DOHH2 (cell line): ENCODE measurements at regions not wholly inside any gene's neighbourhood (a gene's known extent, or its start where the extent isn't known, plus 50 kb on each side); places are given as distances from the start of the nearest gene placed in this dataset.

Experiments
- H3F3A ChIP-seq: fragments of 200-600 bp; sonication (generic), shearing (Covaris generic); 2 replicates; pipeline ENCODE4 v1.6.0; 2016; ENCODE audit warnings: antibody characterized with exemption, mild to moderate bottlenecking; ENCODE audit not compliant: control insufficient read depth, insufficient read depth
- H3K27ac ChIP-seq: fragments of 200-600 bp; sonication (generic); 2 replicates; pipeline ENCODE4 v1.5.1; 2014; ENCODE audit warnings: low read depth, mild to moderate bottlenecking, low read length, moderate library complexity
- H3K27me3 ChIP-seq: fragments of 200-600 bp; sonication (generic); 2 replicates; pipeline ENCODE4 v1.6.1; 2014; ENCODE audit warnings: mild to moderate bottlenecking, low read length, mixed read lengths; ENCODE audit not compliant: control insufficient read depth
- H3K36me3 ChIP-seq: fragments of 200-600 bp; sonication (generic); 2 replicates; pipeline ENCODE4 v1.6.1; 2014; ENCODE audit warnings: mild to moderate bottlenecking, low read length, moderate library complexity, mixed read lengths; ENCODE audit not compliant: control insufficient read depth
- H3K4me1 ChIP-seq: fragments of 200-600 bp; sonication (generic); 2 replicates; pipeline ENCODE4 v1.6.1; 2014; ENCODE audit warnings: mild to moderate bottlenecking, low read length, mixed read lengths; ENCODE audit not compliant: control insufficient read depth
- H3K4me2 ChIP-seq: fragments of 200-600 bp; sonication (generic); 2 replicates; pipeline ENCODE4 v1.6.0; 2014; ENCODE audit warnings: mild to moderate bottlenecking, low read length, moderate library complexity
- H3K4me3 ChIP-seq: fragments of 200-600 bp; sonication (generic); 2 replicates; pipeline ENCODE4 v1.5.1; 2014; ENCODE audit warnings: mild to moderate bottlenecking, low read length, mixed read lengths
- H3K79me2 ChIP-seq: fragments of 200-600 bp; sonication (generic); 2 replicates; pipeline ENCODE4 v1.6.1; 2014; ENCODE audit warnings: mild to moderate bottlenecking, low read length, mixed read lengths; ENCODE audit not compliant: control insufficient read depth
- H3K9me2 ChIP-seq: fragments of 200-600 bp; sonication (generic); replicated peaks from 2 replicates; pipeline ENCODE4 v1.6.1; 2014; ENCODE audit warnings: mild to moderate bottlenecking, low read length, mixed read lengths; ENCODE audit not compliant: control insufficient read depth
- H3K9me3 ChIP-seq: fragments of 200-600 bp; sonication (generic); 2 replicates; pipeline ENCODE4 v1.6.1; 2014; ENCODE audit warnings: antibody characterized with exemption, low read length, mixed read lengths; ENCODE audit not compliant: control insufficient read depth, insufficient read depth
- H4K20me1 ChIP-seq: fragments of 200-600 bp; sonication (generic); 2 replicates; pipeline ENCODE4 v1.6.0; 2014; ENCODE audit warnings: low read depth, mild to moderate bottlenecking, antibody characterized with exemption, low read length, moderate library complexity; ENCODE audit not compliant: control insufficient read depth, insufficient read depth
- CTCF ChIP-seq: fragments of 200-600 bp; sonication (generic); IDR thresholded peaks from one replicate; pipeline ENCODE4 v1.5.1; 2014; ENCODE audit warnings: antibody characterized with exemption, mild to moderate bottlenecking, low read depth, low read length; ENCODE audit not compliant: poor library complexity, severe bottlenecking
- EZH2phosphoT487 ChIP-seq: fragments of 200-600 bp; sonication (generic); IDR thresholded peaks from 2 replicates; pipeline ENCODE4 v1.6.1; 2017; ENCODE audit warnings: borderline replicate concordance, mild to moderate bottlenecking, antibody characterized with exemption, low read length, moderate library complexity, mixed read lengths

- Histone ChIP-seq H3K9me2 (no peaks in the 10 kb centered on the region), H3K4me1 (peaks cover 5% of the 10 kb centered on the region)
These were observed 347.2 kb downstream of the PTPRC start for GRCh38 chr1:198986036-198986435.

GRCh38 chr1:198986442-198986841 lies 347.6 kb downstream of the PTPRC start:
- H3F3A ChIP-seq = no peaks in the 10 kb centered on the region
- H3K4me1 ChIP-seq = peaks cover 5% of the 10 kb centered on the region
- H3K27ac ChIP-seq = no peak overlapping the region
- H3K27me3 ChIP-seq = no peaks in the 10 kb centered on the region
- H4K20me1 ChIP-seq = no peaks in the 10 kb centered on the region
- no peak overlapping the region for H3K4me2 ChIP-seq
- H3K79me2 ChIP-seq = no peaks in the 10 kb centered on the region
- no peaks in the 10 kb centered on the region for H3K9me2 ChIP-seq
- no peak overlapping the region for H3K4me3 ChIP-seq
- no peaks in the 10 kb centered on the region for H3K36me3 ChIP-seq
- TF ChIP-seq CTCF = no peak
- no peak for TF ChIP-seq EZH2phosphoT487
- no peaks in the 10 kb centered on the region for H3K9me3 ChIP-seq

More at GRCh38 chr1:198986036-198986435, 347.2 kb downstream of the PTPRC start:
- Histone ChIP-seq H3K36me3 (no peaks in the 10 kb centered on the region), H3K4me2 (no peak overlapping the region), H3F3A (no peaks in the 10 kb centered on the region), H3K79me2 (no peaks in the 10 kb centered on the region), H4K20me1 (no peaks in the 10 kb centered on the region), H3K27me3 (no peaks in the 10 kb centered on the region), H3K27ac (no peak overlapping the region), H3K9me3 (no peaks in the 10 kb centered on the region), H3K4me3 (no peak overlapping the region)
- TF ChIP-seq CTCF = no peak
- TF ChIP-seq EZH2phosphoT487 = no peak

GRCh38 chr1:199002661-199003060 lies 363.8 kb downstream of the PTPRC start:
- TF ChIP-seq EZH2phosphoT487 (no peak), CTCF (no peak)
- Histone ChIP-seq H3K9me3 (no peaks in the 10 kb centered on the region), H3K79me2 (no peaks in the 10 kb centered on the region), H3K4me2 (no peak overlapping the region), H3K36me3 (no peaks in the 10 kb centered on the region), H3F3A (no peaks in the 10 kb centered on the region), H3K27ac (no peak overlapping the region), H3K4me1 (peaks cover 6% of the 10 kb centered on the region), H4K20me1 (no peaks in the 10 kb centered on the region), H3K4me3 (no peak overlapping the region), H3K9me2 (no peaks in the 10 kb centered on the region), H3K27me3 (no peaks in the 10 kb centered on the region)

GRCh38 chr1:199007423-199007822 lies 368.6 kb downstream of the PTPRC start:
- no peak overlapping the region for H3K4me3 ChIP-seq
- no peaks in the 10 kb centered on the region for H3K9me2 ChIP-seq
- no peak for TF ChIP-seq CTCF
- TF ChIP-seq EZH2phosphoT487 = no peak
- no peak overlapping the region for H3K27ac ChIP-seq
- H4K20me1 ChIP-seq = no peaks in the 10 kb centered on the region
- no peaks in the 10 kb centered on the region for H3K27me3 ChIP-seq
- no peaks in the 10 kb centered on the region for H3K9me3 ChIP-seq
- H3K36me3 ChIP-seq = peaks cover 5% of the 10 kb centered on the region; the same call in 1 of the 2 replicates
- no peak overlapping the region for H3K4me2 ChIP-seq
- H3K4me1 ChIP-seq = peaks cover 52% of the 10 kb centered on the region
- H3F3A ChIP-seq = no peaks in the 10 kb centered on the region
- H3K79me2 ChIP-seq = peaks cover 42% of the 10 kb centered on the region
